ES-I3 (cell line): ENCODE measurements at regions not wholly inside any gene's neighbourhood (a gene's known extent, or its start where the extent isn't known, plus 50 kb on each side); places are given as distances from the start of the nearest gene placed in this dataset.
"Not testable (repeated sequence)": the region's sequence is repeated elsewhere in the genome, so short reads cannot be mapped to it uniquely, and the experiment has no call there.

Source experiments
- H3K36me3 ChIP-seq: 2 replicates; pipeline ENCODE4 v1.6.1; 2013; ENCODE audit warnings: mild to moderate bottlenecking, low read length, control low read depth, moderate library complexity; ENCODE audit not compliant: insufficient read depth
- H3K4me1 ChIP-seq: 2 replicates; pipeline ENCODE4 v1.6.1; 2013; ENCODE audit warnings: mild to moderate bottlenecking, control low read depth, low read length; ENCODE audit not compliant: insufficient read depth
- H3K9ac ChIP-seq: 2 replicates; pipeline ENCODE4 v1.6.1; 2013; ENCODE audit warnings: low read depth, mild to moderate bottlenecking, low read length, moderate library complexity
- H3K9me3 ChIP-seq: 2 replicates; pipeline ENCODE4 v1.6.1; 2013; ENCODE audit warnings: mild to moderate bottlenecking, low read length, moderate library complexity; ENCODE audit not compliant: control insufficient read depth, insufficient read depth

GRCh38 chrX:109054181-109054581 is 317.8 kb upstream of the IRS4 start:
- not testable (repeated sequence) for H3K9me3 ChIP-seq, H3K36me3 ChIP-seq, H3K4me1 ChIP-seq, H3K9ac ChIP-seq

GRCh38 chrX:109049903-109050302 is 313.5 kb upstream of the IRS4 start:
- Histone ChIP-seq H3K36me3 (no peaks in the 10 kb centered on the region), H3K9me3 (no peaks in the 10 kb centered on the region), H3K9ac (no peak overlapping the region), H3K4me1 (no peaks in the 10 kb centered on the region; the same call in 1 of the 2 replicates)

- Histone ChIP-seq H3K9me3 (no peaks in the 10 kb centered on the region), H3K9ac (no peak overlapping the region), H3K4me1 (no peaks in the 10 kb centered on the region; the same call in 1 of the 2 replicates), H3K36me3 (no peaks in the 10 kb centered on the region)
These were observed 313.1 kb upstream of the IRS4 start for GRCh38 chrX:109049416-109049815.

GRCh38 chrX:109040057-109040456 is 303.7 kb upstream of the IRS4 start:
- Histone ChIP-seq H3K36me3 (no peaks in the 10 kb centered on the region), H3K4me1 (peaks cover 9% of the 10 kb centered on the region), H3K9me3 (no peaks in the 10 kb centered on the region), H3K9ac (no peak overlapping the region)

GRCh38 chrX:109036624-109037023 is 300.3 kb upstream of the IRS4 start:
- no peak overlapping the region for H3K9ac ChIP-seq
- H3K36me3 ChIP-seq, result no peaks in the 10 kb centered on the region
- peaks cover 9% of the 10 kb centered on the region for H3K4me1 ChIP-seq
- H3K9me3 ChIP-seq, result no peaks in the 10 kb centered on the region

- no peaks in the 10 kb centered on the region for H3K9me3 ChIP-seq
- H3K4me1 ChIP-seq, result no peaks in the 10 kb centered on the region
- H3K9ac ChIP-seq, result no peak overlapping the region
- H3K36me3 ChIP-seq, result no peaks in the 10 kb centered on the region
These were observed 257.5 kb upstream of the IRS4 start for GRCh38 chrX:108993909-108994308.

- H3K36me3 ChIP-seq, result not testable (repeated sequence)
These were observed 236.5 kb upstream of the IRS4 start for GRCh38 chrX:108972899-108973298.

GRCh38 chrX:108947205-108947604 is 210.8 kb upstream of the IRS4 start:
- Histone ChIP-seq H3K4me1 (no peaks in the 10 kb centered on the region), H3K9me3 (no peaks in the 10 kb centered on the region), H3K9ac (no peak overlapping the region), H3K36me3 (no peaks in the 10 kb centered on the region)

More at GRCh38 chrX:108972899-108973298, 236.5 kb upstream of the IRS4 start:
- not testable (repeated sequence) for H3K9ac ChIP-seq, H3K9me3 ChIP-seq, H3K4me1 ChIP-seq

- Histone ChIP-seq H3K9me3 (no peaks in the 10 kb centered on the region; the same call in 1 of the 2 replicates), H3K4me1 (no peaks in the 10 kb centered on the region), H3K9ac (no peak overlapping the region), H3K36me3 (no peaks in the 10 kb centered on the region)
These were observed 210.2 kb upstream of the IRS4 start for GRCh38 chrX:108946531-108946930.

GRCh38 chrX:108945883-108946523 is 209.6 kb upstream of the IRS4 start:
- no peak overlapping the region for H3K9ac ChIP-seq
- no peaks in the 10 kb centered on the region for H3K36me3 ChIP-seq
- H3K9me3 ChIP-seq, result no peaks in the 10 kb centered on the region; the same call in 1 of the 2 replicates
- no peaks in the 10 kb centered on the region for H3K4me1 ChIP-seq

GRCh38 chrX:108914791-108915190 is 178.4 kb upstream of the IRS4 start:
- Histone ChIP-seq H3K4me1 (no peaks in the 10 kb centered on the region), H3K9ac (no peak overlapping the region), H3K36me3 (no peaks in the 10 kb centered on the region), H3K9me3 (peaks cover 11% of the 10 kb centered on the region)

- not testable (repeated sequence) for H3K9ac ChIP-seq, H3K36me3 ChIP-seq, H3K9me3 ChIP-seq, H3K4me1 ChIP-seq
These were observed 167.5 kb upstream of the IRS4 start for GRCh38 chrX:108903831-108904230.

GRCh38 chrX:108900333-108900732 is 164.0 kb upstream of the IRS4 start:
- Histone ChIP-seq H3K9me3 (peaks cover 7% of the 10 kb centered on the region), H3K36me3 (no peaks in the 10 kb centered on the region), H3K9ac (no peak overlapping the region), H3K4me1 (no peaks in the 10 kb centered on the region)

- H3K36me3 ChIP-seq, H3K9ac ChIP-seq, H3K4me1 ChIP-seq: not testable (repeated sequence)
- peaks cover 12% of the 10 kb centered on the region for H3K9me3 ChIP-seq
These were observed 160.0 kb upstream of the IRS4 start for GRCh38 chrX:108896349-108896748.

- Histone ChIP-seq H3K36me3 (no peaks in the 10 kb centered on the region), H3K9me3 (peaks cover 12% of the 10 kb centered on the region)
These were observed 156.1 kb upstream of the IRS4 start for GRCh38 chrX:108892501-108892900.

More at GRCh38 chrX:108892501-108892900, 156.1 kb upstream of the IRS4 start:
- no peak overlapping the region for H3K9ac ChIP-seq
- no peaks in the 10 kb centered on the region for H3K4me1 ChIP-seq
